Cardiac muscle cell (in vitro differentiated cells and primary cell): ENCODE measurements at regions not wholly inside any gene's neighbourhood (a gene's known extent, or its start where the extent isn't known, plus 50 kb on each side); places are given as distances from the start of the nearest gene placed in this dataset.
A peak's percentile ranks its signal among the peaks of the same experiment; 100 is the strongest.

ENCODE experiments used
- DNase-seq, 2 donors: peaks; one replicate each; pipeline versions ENCODE4 v3.0.0 to v3.0.0-alpha.2; 2010 to 2017; ENCODE audit warnings: low read depth in 1 of 2, low spot score in 1 of 2
- H3K27ac ChIP-seq: fragments of 200-600 bp; sonication (generic); 2 replicates; pipeline ENCODE4 v1.5.1; 2016
- H3K27me3 ChIP-seq: fragments of 200-600 bp; sonication (generic); 2 replicates; pipeline ENCODE4 v1.6.0; 2016; ENCODE audit warnings: control low read depth
- H3K36me3 ChIP-seq: fragments of 200-600 bp; sonication (generic); 2 replicates; pipeline ENCODE4 v1.5.1; 2016; ENCODE audit warnings: control low read depth
- H3K4me1 ChIP-seq: fragments of 200-600 bp; sonication (generic); 2 replicates; pipeline ENCODE4 v1.8.1; 2017; ENCODE audit warnings: low read depth, mild to moderate bottlenecking, mixed run types
- H3K4me3 ChIP-seq: fragments of 200-600 bp; sonication (generic); 2 replicates; pipeline ENCODE4 v1.5.1; 2016; ENCODE audit warnings: mild to moderate bottlenecking
- H3K9me3 ChIP-seq: fragments of 200-600 bp; sonication (generic); 2 replicates; pipeline ENCODE4 v1.5.1; 2017; ENCODE audit warnings: low read depth, mild to moderate bottlenecking, control low read depth
- TF ChIP-seq, protein P1 (sequence below): IDR thresholded peaks from 2 replicates; pipeline ENCODE4 v1.5.1; 2012; ENCODE audit warnings: low read depth, mild to moderate bottlenecking, low read length

GRCh38 chr6:164075981-164076615 is 661.6 kb downstream of the QKI start:
- Histone ChIP-seq H3K9me3 (no peaks in the 10 kb centered on the region), H3K36me3 (no peaks in the 10 kb centered on the region), H3K4me1 (no peaks in the 10 kb centered on the region), H3K4me3 (no peak overlapping the region), H3K27ac (no peak overlapping the region), H3K27me3 (no peaks in the 10 kb centered on the region)
- DNase-seq, result no peak
- TF ChIP-seq, protein P1, sequence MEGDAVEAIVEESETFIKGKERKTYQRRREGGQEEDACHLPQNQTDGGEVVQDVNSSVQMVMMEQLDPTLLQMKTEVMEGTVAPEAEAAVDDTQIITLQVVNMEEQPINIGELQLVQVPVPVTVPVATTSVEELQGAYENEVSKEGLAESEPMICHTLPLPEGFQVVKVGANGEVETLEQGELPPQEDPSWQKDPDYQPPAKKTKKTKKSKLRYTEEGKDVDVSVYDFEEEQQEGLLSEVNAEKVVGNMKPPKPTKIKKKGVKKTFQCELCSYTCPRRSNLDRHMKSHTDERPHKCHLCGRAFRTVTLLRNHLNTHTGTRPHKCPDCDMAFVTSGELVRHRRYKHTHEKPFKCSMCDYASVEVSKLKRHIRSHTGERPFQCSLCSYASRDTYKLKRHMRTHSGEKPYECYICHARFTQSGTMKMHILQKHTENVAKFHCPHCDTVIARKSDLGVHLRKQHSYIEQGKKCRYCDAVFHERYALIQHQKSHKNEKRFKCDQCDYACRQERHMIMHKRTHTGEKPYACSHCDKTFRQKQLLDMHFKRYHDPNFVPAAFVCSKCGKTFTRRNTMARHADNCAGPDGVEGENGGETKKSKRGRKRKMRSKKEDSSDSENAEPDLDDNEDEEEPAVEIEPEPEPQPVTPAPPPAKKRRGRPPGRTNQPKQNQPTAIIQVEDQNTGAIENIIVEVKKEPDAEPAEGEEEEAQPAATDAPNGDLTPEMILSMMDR, result no peak

DNA sequence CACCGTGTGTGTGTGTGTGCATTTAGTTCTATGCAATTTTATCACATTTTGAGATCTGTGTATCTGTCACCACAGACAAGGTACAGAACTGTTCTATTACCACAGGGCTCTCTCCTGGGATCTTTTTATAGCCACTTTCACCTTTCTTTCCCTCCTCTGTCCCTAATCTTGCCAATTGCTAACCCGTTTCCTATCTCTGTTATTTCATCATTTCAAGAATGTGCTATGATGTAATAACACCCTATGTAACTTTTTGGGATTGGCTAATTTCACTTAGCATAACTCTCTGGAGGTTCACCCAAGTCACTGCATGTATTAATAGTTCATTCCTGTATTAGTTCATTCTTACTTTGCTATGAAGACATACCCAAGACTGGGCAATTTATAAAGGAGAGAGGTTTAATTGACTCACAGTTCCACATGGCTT is 657.7 kb downstream of the QKI start:
- Histone ChIP-seq H3K27me3 (no peaks in the 10 kb centered on the region), H3K9me3 (no peaks in the 10 kb centered on the region), H3K4me3 (no peak overlapping the region), H3K27ac (no peak overlapping the region), H3K4me1 (no peaks in the 10 kb centered on the region), H3K36me3 (no peaks in the 10 kb centered on the region)
- DNase-seq, result peak in 1 of 2 donors; percentile 48
- TF ChIP-seq, protein P1, result no peak

GRCh38 chr6:164069350-164069990 is 655.0 kb downstream of the QKI start:
- Histone ChIP-seq H3K4me3 (no peak overlapping the region), H3K4me1 (no peaks in the 10 kb centered on the region), H3K36me3 (no peaks in the 10 kb centered on the region), H3K27me3 (no peaks in the 10 kb centered on the region), H3K27ac (no peak overlapping the region), H3K9me3 (no peaks in the 10 kb centered on the region)
- TF ChIP-seq, protein P1, result no peak
- DNase-seq, result peak in 1 of 2 donors; percentile 75

DNA sequence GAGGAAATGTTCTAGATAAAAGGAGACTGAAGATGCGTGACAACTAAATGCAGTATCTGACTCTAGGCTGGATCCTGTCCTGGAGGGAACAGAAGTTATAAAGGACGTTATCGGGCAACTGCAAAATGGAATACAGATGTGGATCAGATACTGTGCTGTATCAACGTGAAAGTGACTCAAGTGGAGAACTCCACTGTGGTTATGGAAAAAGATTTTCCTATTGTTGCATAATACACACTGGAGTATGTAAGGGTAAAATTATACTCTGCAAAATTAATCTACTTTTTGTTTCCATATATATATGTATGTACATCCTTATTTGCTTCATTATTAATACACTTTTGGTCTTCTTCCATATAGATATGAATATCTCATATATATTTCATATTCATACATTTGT is 654.0 kb downstream of the QKI start:
- Histone ChIP-seq H3K4me1 (no peaks in the 10 kb centered on the region), H3K27ac (no peak overlapping the region), H3K36me3 (no peaks in the 10 kb centered on the region)

DNA sequence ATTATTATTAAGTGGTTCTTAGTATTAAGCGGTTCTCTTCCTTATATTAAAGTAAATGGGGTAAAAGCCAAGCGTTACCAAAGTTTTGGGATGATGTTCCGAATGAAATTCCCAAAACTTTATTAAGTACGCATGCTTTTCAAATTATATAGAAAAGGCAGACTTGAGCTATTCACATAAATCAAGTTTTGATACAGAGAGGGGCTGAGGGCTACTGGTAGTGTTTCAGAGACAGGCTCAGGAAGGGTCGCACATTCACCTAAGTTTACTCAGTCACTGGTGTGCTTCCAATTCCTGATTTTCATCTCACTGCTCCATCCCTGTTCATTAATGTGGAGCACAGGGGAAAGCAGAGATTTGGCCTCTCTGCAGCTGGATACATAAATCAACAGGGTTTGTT is 652.2 kb downstream of the QKI start:
- Histone ChIP-seq H3K27ac (no peak overlapping the region), H3K9me3 (no peaks in the 10 kb centered on the region), H3K36me3 (no peaks in the 10 kb centered on the region), H3K27me3 (no peaks in the 10 kb centered on the region), H3K4me3 (no peak overlapping the region), H3K4me1 (no peaks in the 10 kb centered on the region)
- TF ChIP-seq, protein P1, result no peak
- DNase-seq, result no peak

More for the DNA sequence above, 654.0 kb downstream of the QKI start:
- no peak for DNase-seq
- Histone ChIP-seq H3K27me3 (no peaks in the 10 kb centered on the region), H3K4me3 (no peak overlapping the region), H3K9me3 (no peaks in the 10 kb centered on the region)
- TF ChIP-seq, protein P1, result no peak
